ENCODE measurements at regions not wholly inside any gene's neighbourhood (a gene's known extent, or its start where the extent isn't known, plus 50 kb on each side); places are given as distances from the start of the nearest gene placed in this dataset.

DNA sequence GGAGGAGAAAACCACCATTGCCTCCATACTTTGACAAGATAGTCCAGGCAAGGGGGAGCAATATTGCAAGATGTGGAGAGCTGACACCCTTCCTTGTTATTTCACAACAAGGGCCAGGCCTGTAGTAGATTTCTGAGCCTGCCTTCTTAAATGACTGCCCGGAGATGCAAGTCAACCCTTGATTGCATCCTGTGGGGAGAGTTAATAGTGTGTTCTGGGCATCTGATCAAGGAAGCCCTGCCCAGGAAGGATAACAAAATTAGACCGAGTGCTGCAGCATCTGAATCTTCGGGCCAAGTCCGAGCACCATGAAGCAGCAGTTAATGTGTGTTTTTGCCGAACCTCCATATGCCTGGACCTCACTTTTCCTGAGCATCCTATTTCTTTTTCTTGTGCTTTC is 382.3 kb downstream of the PRDM2 start:
- Histone ChIP-seq H3K9me3 (ENCODE audit: control extremely low read depth in 1 of 3, control insufficient read depth in 2 of 3, insufficient read depth in 1 of 3, low read length in 2 of 3) (no peaks in the 10 kb centered on the region), H3K4me1 (ENCODE audit: control insufficient read depth in 2 of 2, insufficient read depth in 2 of 2, low read length in 2 of 2) (no peaks in the 10 kb centered on the region), H3K4me3 (ENCODE audit: control extremely low read depth in 1 of 5, extremely low read depth in 1 of 5, insufficient read depth in 1 of 5, low read depth in 2 of 5, low read length in 4 of 5) (no peak overlapping the region), H2AFZ (ENCODE audit: insufficient read depth, low read depth, low read length, poor library complexity, severe bottlenecking) (no peak overlapping the region), H3K79me2 (ENCODE audit: control insufficient read depth, insufficient read depth, low read length) (no peaks in the 10 kb centered on the region), H3K27me3 (replicated peaks in 1 of 4; ENCODE audit: control extremely low read depth in 1 of 4, control insufficient read depth in 3 of 4, insufficient read depth in 4 of 4, low read length in 3 of 4) (no peaks in the 10 kb centered on the region), H4K20me1 (ENCODE audit: control insufficient read depth, insufficient read depth, low read length, poor library complexity, severe bottlenecking) (no peaks in the 10 kb centered on the region), H3K27ac (ENCODE audit: low read length in 2 of 2) (no peak overlapping the region), H3K36me3 (replicated peaks in 1 of 2; ENCODE audit: control extremely low read depth in 1 of 2, control insufficient read depth in 1 of 2, extremely low read depth in 1 of 2, insufficient read depth in 2 of 2, low read length in 1 of 2) (no peaks in the 10 kb centered on the region), H3K9ac (ENCODE audit: low read length) (no peak overlapping the region), H3K4me2 (replicated peaks; ENCODE audit: low read depth, low read length, poor library complexity, severe bottlenecking) (no peak overlapping the region)
- intact Hi-C loops (cut with micrococcal nuclease), result no loop called here
- CTCF ChIA-PET, result no interaction called here
- no peaks in the 10 kb centered on the region for H3K27me3 Mint-ChIP-seq
- POLR2A ChIA-PET, result no interaction called here
- no peaks in the 10 kb centered on the region for H3K4me1 Mint-ChIP-seq
- H3K9me3 Mint-ChIP-seq (ENCODE audit: insufficient read depth), result no peaks in the 10 kb centered on the region
- TF ChIP-seq, protein P1, sequence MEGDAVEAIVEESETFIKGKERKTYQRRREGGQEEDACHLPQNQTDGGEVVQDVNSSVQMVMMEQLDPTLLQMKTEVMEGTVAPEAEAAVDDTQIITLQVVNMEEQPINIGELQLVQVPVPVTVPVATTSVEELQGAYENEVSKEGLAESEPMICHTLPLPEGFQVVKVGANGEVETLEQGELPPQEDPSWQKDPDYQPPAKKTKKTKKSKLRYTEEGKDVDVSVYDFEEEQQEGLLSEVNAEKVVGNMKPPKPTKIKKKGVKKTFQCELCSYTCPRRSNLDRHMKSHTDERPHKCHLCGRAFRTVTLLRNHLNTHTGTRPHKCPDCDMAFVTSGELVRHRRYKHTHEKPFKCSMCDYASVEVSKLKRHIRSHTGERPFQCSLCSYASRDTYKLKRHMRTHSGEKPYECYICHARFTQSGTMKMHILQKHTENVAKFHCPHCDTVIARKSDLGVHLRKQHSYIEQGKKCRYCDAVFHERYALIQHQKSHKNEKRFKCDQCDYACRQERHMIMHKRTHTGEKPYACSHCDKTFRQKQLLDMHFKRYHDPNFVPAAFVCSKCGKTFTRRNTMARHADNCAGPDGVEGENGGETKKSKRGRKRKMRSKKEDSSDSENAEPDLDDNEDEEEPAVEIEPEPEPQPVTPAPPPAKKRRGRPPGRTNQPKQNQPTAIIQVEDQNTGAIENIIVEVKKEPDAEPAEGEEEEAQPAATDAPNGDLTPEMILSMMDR (IDR thresholded peaks at IDR 0.05), result no peak
- no peak for TF ChIP-seq EZH2 (IDR thresholded peaks at IDR 0.05; ENCODE audit: borderline replicate concordance, insufficient read depth, low read depth, low read length, poor library complexity, severe bottlenecking)
- no peak for DNase-seq
- no peak overlapping the region for H3K27ac Mint-ChIP-seq
- ATAC-seq (ENCODE audit: low read depth), result no peak
- no peak overlapping the region for H3K4me3 Mint-ChIP-seq
- 85% methylated on average over 5 of the region's 5 CpGs for WGBS (ENCODE audit: insufficient coverage)

- H3K4me3 ChIP-seq (ENCODE audit: control extremely low read depth in 1 of 5, extremely low read depth in 1 of 5, insufficient read depth in 1 of 5, low read depth in 2 of 5, low read length in 4 of 5), result no peak overlapping the region
- no peaks in the 10 kb centered on the region for H3K9me3 Mint-ChIP-seq (ENCODE audit: insufficient read depth)
- no peaks in the 10 kb centered on the region for H3K27me3 ChIP-seq (replicated peaks in 1 of 4; ENCODE audit: control extremely low read depth in 1 of 4, control insufficient read depth in 3 of 4, insufficient read depth in 4 of 4, low read length in 3 of 4)
- intact Hi-C loops (cut with micrococcal nuclease), result no loop called here
- H3K4me1 ChIP-seq (ENCODE audit: control insufficient read depth in 2 of 2, insufficient read depth in 2 of 2, low read length in 2 of 2), result no peaks in the 10 kb centered on the region
- H3K27me3 Mint-ChIP-seq, result no peaks in the 10 kb centered on the region
- ATAC-seq (ENCODE audit: low read depth), result no peak
- no peak overlapping the region for H3K27ac Mint-ChIP-seq
- H3K4me1 Mint-ChIP-seq, result no peaks in the 10 kb centered on the region
- no peak for TF ChIP-seq EZH2 (IDR thresholded peaks at IDR 0.05; ENCODE audit: borderline replicate concordance, insufficient read depth, low read depth, low read length, poor library complexity, severe bottlenecking)
- TF ChIP-seq, protein P1 (IDR thresholded peaks at IDR 0.05), result no peak
- ChIA-PET CTCF (no interaction called here), POLR2A (no interaction called here)
- no peaks in the 10 kb centered on the region for H3K79me2 ChIP-seq (ENCODE audit: control insufficient read depth, insufficient read depth, low read length)
- H3K27ac ChIP-seq (ENCODE audit: low read length in 2 of 2), result no peak overlapping the region
- H3K9ac ChIP-seq (ENCODE audit: low read length), result no peak overlapping the region
- no peak overlapping the region for H3K4me2 ChIP-seq (replicated peaks; ENCODE audit: low read depth, low read length, poor library complexity, severe bottlenecking)
- H3K9me3 ChIP-seq (ENCODE audit: control extremely low read depth in 1 of 3, control insufficient read depth in 2 of 3, insufficient read depth in 1 of 3, low read length in 2 of 3), result no peaks in the 10 kb centered on the region
- H2AFZ ChIP-seq (ENCODE audit: insufficient read depth, low read depth, low read length, poor library complexity, severe bottlenecking), result no peak overlapping the region
- H3K36me3 ChIP-seq (replicated peaks in 1 of 2; ENCODE audit: control extremely low read depth in 1 of 2, control insufficient read depth in 1 of 2, extremely low read depth in 1 of 2, insufficient read depth in 2 of 2, low read length in 1 of 2), result no peaks in the 10 kb centered on the region
- no peak for DNase-seq
- no peaks in the 10 kb centered on the region for H4K20me1 ChIP-seq (ENCODE audit: control insufficient read depth, insufficient read depth, low read length, poor library complexity, severe bottlenecking)
- H3K4me3 Mint-ChIP-seq, result no peak overlapping the region
These were observed 383.3 kb downstream of the PRDM2 start for GRCh38 chr1:14083277-14083676.

All from B cell (primary cell).